Activated B cell treated with CpG ODN at 0.5 μM for 24 hours (primary cell): ENCODE measurements at regions not wholly inside any gene's neighbourhood (a gene's known extent, or its start where the extent isn't known, plus 50 kb on each side); places are given as distances from the start of the nearest gene placed in this dataset.

Source experiments
- ATAC-seq: fragments of 200-7000 bp; cut with Tn5 transposase; one replicate; pipeline ENCODE4 v1.10.0; 2021; ENCODE audit warnings: low read depth, mild to moderate bottlenecking, moderate library complexity
- CTCF ChIA-PET: fragments of 350-600 bp; sonication (Branson Sonifier 250); formaldehyde crosslinking; loops from one replicate; lab custom pipeline; 2021; ENCODE audit warnings: antibody characterized with exemption; lab: Charles Lee
- POLR2A ChIA-PET: fragments of 350-600 bp; sonication (Branson Sonifier 250); formaldehyde crosslinking; loops from one replicate; lab custom pipeline; 2021; ENCODE audit warnings: antibody characterized with exemption; lab: Charles Lee
- DNase-seq: peaks from one replicate; pipeline ENCODE4 v3.0.0; 2022
- H3K27ac Mint-ChIP-seq: one replicate; pipeline ENCODE4 v1.8.0; 2020; ENCODE audit warnings: mixed read lengths
- H3K27me3 Mint-ChIP-seq: one replicate; pipeline ENCODE4 v1.8.0; 2021; ENCODE audit warnings: mixed read lengths
- H3K36me3 Mint-ChIP-seq: one replicate; pipeline ENCODE4 v1.8.0; 2021; ENCODE audit warnings: low read depth, mixed read lengths
- H3K4me1 Mint-ChIP-seq: one replicate; pipeline ENCODE4 v1.8.0; 2021; ENCODE audit warnings: mixed read lengths
- H3K4me3 Mint-ChIP-seq: one replicate; pipeline ENCODE4 v1.8.0; 2020; ENCODE audit warnings: mild to moderate bottlenecking, mixed read lengths
- H3K9me3 Mint-ChIP-seq: one replicate; pipeline ENCODE4 v1.8.0; 2020; ENCODE audit warnings: mixed read lengths
- CTCF ChIP-seq: fragments of 200-600 bp; IDR thresholded peaks from one replicate; pipeline ENCODE4 v1.8.0; 2022; ENCODE audit warnings: antibody characterized with exemption, mild to moderate bottlenecking
- intact Hi-C: fragments of 100-400 bp; cut with micrococcal nuclease; formaldehyde crosslinking; loops from one replicate; pipeline ENCODE4 v1.15.1; 2024

DNA sequence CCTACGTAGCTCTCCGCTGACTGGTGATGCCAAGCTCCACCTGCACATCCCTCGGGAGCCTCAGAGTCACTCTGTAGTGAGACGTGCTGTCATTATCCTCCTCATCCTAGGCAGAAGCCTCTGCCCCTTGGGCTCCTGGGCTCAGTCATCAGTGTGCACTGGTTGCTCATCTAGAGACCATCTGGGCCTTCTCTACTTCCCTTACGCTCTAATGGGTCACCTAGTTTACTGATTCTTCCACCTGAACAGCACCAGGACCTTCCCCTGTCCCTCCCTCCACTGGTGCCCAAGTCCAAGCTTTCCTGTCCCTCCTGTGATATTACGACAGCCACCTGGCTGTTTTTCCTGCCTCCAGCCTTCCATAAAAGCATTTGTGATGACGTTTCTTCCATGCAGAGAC lies 136.1 kb upstream of the ERRFI1 start:
- ChIA-PET POLR2A (no interaction called here), CTCF (no interaction called here)
- Mint-ChIP-seq H3K4me1 (no peaks in the 10 kb centered on the region), H3K27ac (no peak overlapping the region), H3K27me3 (peaks cover 13% of the 10 kb centered on the region), H3K9me3 (no peaks in the 10 kb centered on the region), H3K36me3 (no peaks in the 10 kb centered on the region), H3K4me3 (no peak overlapping the region)
- DNase-seq (no peak), ATAC-seq (no peak)
- no peak for TF ChIP-seq CTCF
- intact Hi-C loops, result no loop called here

- no peaks in the 10 kb centered on the region for H3K36me3 Mint-ChIP-seq
- no peak overlapping the region for H3K4me3 Mint-ChIP-seq
- ChIA-PET POLR2A (interaction anchor here (0.6 kb wide), 1 partner anchor 715 kb away, joined by 3 read pairs; no protein-coding TSS in a partner anchor), CTCF (no interaction called here)
- peaks cover 19% of the 10 kb centered on the region for H3K27me3 Mint-ChIP-seq
- DNase-seq, result no peak
- no peak for TF ChIP-seq CTCF
- H3K27ac Mint-ChIP-seq, result no peak overlapping the region
- no peaks in the 10 kb centered on the region for H3K9me3 Mint-ChIP-seq
- ATAC-seq, result no peak
- H3K4me1 Mint-ChIP-seq, result no peaks in the 10 kb centered on the region
- intact Hi-C loops, result no loop called here
Measured at GRCh38 chr1:8161546-8162105, 135.5 kb upstream of the ERRFI1 start.

GRCh38 chr1:8159470-8160024 lies 133.4 kb upstream of the ERRFI1 start:
- intact Hi-C loops, result no loop called here
- CTCF ChIA-PET, result no interaction called here
- no peak for DNase-seq
- no peak for TF ChIP-seq CTCF
- no peak for ATAC-seq
- Mint-ChIP-seq H3K4me3 (no peak overlapping the region), H3K9me3 (no peaks in the 10 kb centered on the region), H3K36me3 (no peaks in the 10 kb centered on the region), H3K27ac (no peak overlapping the region), H3K4me1 (no peaks in the 10 kb centered on the region), H3K27me3 (peaks cover 28% of the 10 kb centered on the region)
- POLR2A ChIA-PET, result no interaction called here

DNA sequence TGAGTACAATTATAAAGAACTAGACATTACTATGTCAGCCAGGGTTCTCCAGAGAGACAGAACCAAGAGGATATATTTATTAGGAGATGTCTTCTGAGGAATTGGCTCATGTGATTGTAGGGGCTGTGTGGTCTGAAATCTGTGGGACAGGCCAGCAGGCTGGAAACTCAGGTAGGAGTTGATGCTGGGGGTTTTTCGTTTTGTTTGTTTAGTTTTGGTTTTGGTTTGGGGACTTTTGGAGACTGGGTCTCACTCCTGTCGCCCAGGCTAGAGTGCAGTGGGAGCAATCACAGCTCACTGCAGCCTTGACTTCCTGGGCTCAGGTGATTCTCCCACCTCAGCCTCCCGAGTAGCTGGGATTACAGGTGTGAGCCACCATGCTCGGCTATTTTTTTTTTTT lies 132.9 kb upstream of the ERRFI1 start:
- Mint-ChIP-seq H3K4me3 (no peak overlapping the region), H3K9me3 (no peaks in the 10 kb centered on the region), H3K27ac (no peak overlapping the region), H3K4me1 (no peaks in the 10 kb centered on the region), H3K27me3 (peaks cover 28% of the 10 kb centered on the region), H3K36me3 (no peaks in the 10 kb centered on the region)
- no peak for TF ChIP-seq CTCF
- intact Hi-C loops, result no loop called here
- ChIA-PET POLR2A (no interaction called here), CTCF (no interaction called here)
- ATAC-seq (no peak), DNase-seq (no peak)

GRCh38 chr1:8157765-8158164 lies 131.7 kb upstream of the ERRFI1 start:
- intact Hi-C loops, result no loop called here
- ChIA-PET POLR2A (no interaction called here), CTCF (no interaction called here)
- no peak for TF ChIP-seq CTCF
- H3K27me3 Mint-ChIP-seq, result peaks cover 28% of the 10 kb centered on the region
- H3K9me3 Mint-ChIP-seq, result no peaks in the 10 kb centered on the region
- DNase-seq (no peak), ATAC-seq (no peak)
- no peak overlapping the region for H3K4me3 Mint-ChIP-seq
- H3K27ac Mint-ChIP-seq, result no peak overlapping the region
- H3K36me3 Mint-ChIP-seq, result no peaks in the 10 kb centered on the region
- H3K4me1 Mint-ChIP-seq, result no peaks in the 10 kb centered on the region
